Stomach (tissue), 8 donors: ENCODE measurements at regions not wholly inside any gene's neighbourhood (a gene's known extent, or its start where the extent isn't known, plus 50 kb on each side); places are given as distances from the start of the nearest gene placed in this dataset.
"Not testable (repeated sequence)": the region's sequence is repeated elsewhere in the genome, so short reads cannot be mapped to it uniquely, and the experiment has no call there.

Source experiments
- DNase-seq, 2 donors: peaks; one replicate each; pipeline versions ENCODE4 v3.0.0 to v3.0.0-alpha.2; 2013 to 2019
- H3K27ac ChIP-seq, 5 donors: fragments of 200-600 bp in 4 of 5; sonication (generic) in 4 of 5; one replicate each; pipeline ENCODE4 v1.5.1; 2013 to 2019; ENCODE audit warnings: mild to moderate bottlenecking in 1 of 5, moderate library complexity in 1 of 5
- H3K27me3 ChIP-seq, 3 donors: fragments of 200-600 bp; sonication (generic); one replicate each; pipeline ENCODE4 v1.5.1; 2017 to 2019; ENCODE audit warnings: mixed run types in 1 of 3
- H3K36me3 ChIP-seq, 4 donors: fragments of 200-600 bp; sonication (generic); 1 replicate in 3 of 4; 2 replicates in 1 of 4; pipeline ENCODE4 v1.5.1; 2016 to 2019
- H3K4me1 ChIP-seq, 4 donors: fragments of 200-600 bp; sonication (generic); one replicate each; pipeline ENCODE4 v1.5.1; 2016 to 2019
- H3K4me3 ChIP-seq, 4 donors: fragments of 200-600 bp; sonication (generic) in 3 of 4; one replicate each; pipeline ENCODE4 v1.5.1; 2016 to 2019; ENCODE audit warnings: mild to moderate bottlenecking in 1 of 4
- H3K9me3 ChIP-seq, 4 donors: fragments of 200-600 bp; sonication (generic); one replicate each; pipeline ENCODE4 v1.5.1; 2016 to 2019
- CTCF ChIP-seq, 7 experiments: fragments of 450-650 bp in 4 of 7; fragments of 200-600 bp in 3 of 7; sonication (generic) in 3 of 7; IDR thresholded peaks; one replicate each; pipeline ENCODE4 v1.5.1; 2016 to 2019; ENCODE audit warnings: antibody characterized with exemption in 7 of 7, control low read depth in 2 of 7, mild to moderate bottlenecking in 1 of 7
- EP300 ChIP-seq: sonication (generic); formaldehyde crosslinking; IDR thresholded peaks from one replicate; pipeline ENCODE4 v1.6.1; 2017; ENCODE audit warnings: antibody characterized with exemption
- POLR2A ChIP-seq, 4 donors: fragments of 450-650 bp; IDR thresholded peaks; one replicate each; pipeline ENCODE4 v1.6.1; 2016; ENCODE audit warnings: antibody characterized with exemption in 4 of 4, control low read depth in 2 of 4, mild to moderate bottlenecking in 1 of 4, moderate library complexity in 1 of 4
- POLR2AphosphoS5 ChIP-seq, 3 donors: sonication (generic); formaldehyde crosslinking; IDR thresholded peaks; one replicate each; pipeline ENCODE4 v1.6.1; 2016; ENCODE audit warnings: antibody characterized with exemption in 3 of 3
- WGBS, 5 donors: extraction: QIAGEN DNeasy Blood & Tissue Kit in 3 of 5; methylation state at CpG; one replicate each; pipeline versions ENCODE4 v1.1.5 to v1.1.7; 2013 to 2018; 5-methylcytosine and 5-hydroxymethylcytosine counted together
- intact Hi-C: fragments of 100-400 bp; cut with DNase I; formaldehyde crosslinking; loops from one replicate; pipeline ENCODE4 v1.15.1; 2023; ENCODE audit warnings: low total_unique reads
- donor health status: healthy with polysubstance abuse.
- donor health status: Bipolar disorder and iron deficiency.
- donor health status: healthy.

GRCh38 chr18:73520229-73520628, 627.4 kb downstream of the FBXO15 start:
- 54 to 66% (median 60%) methylated on average over 5 of the region's 5 CpGs for WGBS, 5 donors
- peak in 1 of 2 donors; percentile 6 for DNase-seq
- no peaks in the 10 kb centered on the region for H3K27me3 ChIP-seq
- H3K36me3 ChIP-seq = no peaks in the 10 kb centered on the region
- TF ChIP-seq POLR2AphosphoS5 (IDR thresholded peaks at IDR 0.05) (no peak), CTCF (IDR thresholded peaks at IDR 0.05) (no peak), POLR2A (IDR thresholded peaks at IDR 0.05) (no peak), EP300 (no peak)
- no peak overlapping the region for H3K27ac ChIP-seq
- no peaks in the 10 kb centered on the region for H3K4me1 ChIP-seq
- no peak overlapping the region for H3K4me3 ChIP-seq
- intact Hi-C loops = no loop called here
- no peaks in the 10 kb centered on the region for H3K9me3 ChIP-seq

GRCh38 chr18:73516056-73516455, 631.6 kb downstream of the FBXO15 start:
- WGBS, 5 donors = 86 to 93% (median 89%) methylated on average over 2 of the region's 2 CpGs
- DNase-seq, H3K4me1 ChIP-seq, H3K27me3 ChIP-seq, intact Hi-C loops, H3K27ac ChIP-seq, H3K9me3 ChIP-seq, H3K36me3 ChIP-seq, H3K4me3 ChIP-seq: not testable (repeated sequence)

- no peak for DNase-seq
- Histone ChIP-seq H3K27me3 (no peaks in the 10 kb centered on the region), H3K9me3 (no peaks in the 10 kb centered on the region), H3K4me1 (no peaks in the 10 kb centered on the region), H3K27ac (no peak overlapping the region), H3K4me3 (no peak overlapping the region), H3K36me3 (no peaks in the 10 kb centered on the region)
- no peak for TF ChIP-seq EP300
- TF ChIP-seq POLR2A (IDR thresholded peaks at IDR 0.05) = no peak
- intact Hi-C loops = no loop called here
- 86 to 95% (median 90%) methylated on average over 1 of the region's 1 CpG; no CpG with 5 or more reads in 1 of the 5 donors for WGBS, 5 donors
Measured at GRCh38 chr18:73514449-73514848, 633.2 kb downstream of the FBXO15 start.

GRCh38 chr18:73511771-73512503, 635.7 kb downstream of the FBXO15 start:
- Histone ChIP-seq H3K27ac (no peak overlapping the region), H3K4me1 (no peaks in the 10 kb centered on the region), H3K27me3 (no peaks in the 10 kb centered on the region), H3K4me3 (no peak overlapping the region), H3K9me3 (no peaks in the 10 kb centered on the region), H3K36me3 (no peaks in the 10 kb centered on the region)
- TF ChIP-seq EP300 (no peak), POLR2A (IDR thresholded peaks at IDR 0.05) (no peak), CTCF (IDR thresholded peaks at IDR 0.05) (no peak), POLR2AphosphoS5 (IDR thresholded peaks at IDR 0.05) (no peak)
- intact Hi-C loops = no loop called here
- DNase-seq = peak in 1 of 2 donors; percentile 28
- WGBS, 5 donors = 53 to 63% (median 58%) methylated on average over 12 of the region's 12 CpGs

- DNase-seq = no peak
- Histone ChIP-seq H3K27ac (no peak overlapping the region), H3K36me3 (no peaks in the 10 kb centered on the region), H3K4me3 (no peak overlapping the region), H3K9me3 (no peaks in the 10 kb centered on the region), H3K27me3 (no peaks in the 10 kb centered on the region), H3K4me1 (no peaks in the 10 kb centered on the region)
- no peak for TF ChIP-seq CTCF (IDR thresholded peaks at IDR 0.05)
- TF ChIP-seq POLR2A (IDR thresholded peaks at IDR 0.05) = no peak
- TF ChIP-seq EP300 = no peak
- no peak for TF ChIP-seq POLR2AphosphoS5 (IDR thresholded peaks at IDR 0.05)
- intact Hi-C loops = no loop called here
- WGBS, 5 donors = 41 to 55% (median 50%) methylated on average over 2 of the region's 2 CpGs
Measured at GRCh38 chr18:73509460-73509859, 638.2 kb downstream of the FBXO15 start.
